ENCODE measurements at regions not wholly inside any gene's neighbourhood (a gene's known extent, or its start where the extent isn't known, plus 50 kb on each side); places are given as distances from the start of the nearest gene placed in this dataset.

DNA sequence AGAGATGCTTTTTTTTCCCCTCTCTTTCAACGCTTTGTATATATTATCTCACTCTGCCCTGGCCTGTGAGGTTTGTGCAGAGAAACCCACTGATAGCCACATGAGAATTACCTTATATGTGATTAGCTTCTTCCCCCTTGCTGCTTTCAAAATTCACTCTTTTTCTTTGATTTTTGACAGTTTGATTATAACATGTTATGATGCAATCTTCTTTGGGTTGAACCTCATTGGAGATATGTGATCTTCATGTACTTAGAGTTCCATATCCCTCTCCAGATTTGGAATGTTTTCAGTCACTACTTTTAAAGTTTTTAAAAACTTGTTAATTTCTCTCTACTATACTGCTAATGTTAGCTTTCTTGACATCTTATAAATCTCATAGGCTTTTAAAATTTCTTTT is 479.5 kb upstream of the AGA start:
- Histone ChIP-seq H3K36me3 (ENCODE audit: control insufficient read depth in 2 of 3, insufficient read depth in 3 of 3, low read length in 3 of 3) (no peaks in the 10 kb centered on the region), H3K27ac (ENCODE audit: low read depth in 2 of 2, low read length in 2 of 2) (no peak overlapping the region), H3K9me3 (ENCODE audit: control insufficient read depth in 2 of 3, insufficient read depth in 1 of 3, low read length in 3 of 3) (peaks cover 0 to 2% (median 0%) of the 10 kb centered on the region in 3 donors), H3K4me3 (ENCODE audit: low read length in 3 of 3) (no peak overlapping the region), H3K27me3 (ENCODE audit: control insufficient read depth, insufficient read depth, low read length) (no peaks in the 10 kb centered on the region), H3K4me1 (ENCODE audit: control insufficient read depth in 2 of 3, insufficient read depth in 2 of 3, low read depth in 1 of 3, low read length in 3 of 3) (no peaks in the 10 kb centered on the region), H3K9ac (ENCODE audit: low read length in 3 of 3) (no peak overlapping the region)
- intact Hi-C loops (cut with DNase I): no loop called here
- no peak for DNase-seq
- no peak for FAIRE-seq
- TF ChIP-seq, protein P1, sequence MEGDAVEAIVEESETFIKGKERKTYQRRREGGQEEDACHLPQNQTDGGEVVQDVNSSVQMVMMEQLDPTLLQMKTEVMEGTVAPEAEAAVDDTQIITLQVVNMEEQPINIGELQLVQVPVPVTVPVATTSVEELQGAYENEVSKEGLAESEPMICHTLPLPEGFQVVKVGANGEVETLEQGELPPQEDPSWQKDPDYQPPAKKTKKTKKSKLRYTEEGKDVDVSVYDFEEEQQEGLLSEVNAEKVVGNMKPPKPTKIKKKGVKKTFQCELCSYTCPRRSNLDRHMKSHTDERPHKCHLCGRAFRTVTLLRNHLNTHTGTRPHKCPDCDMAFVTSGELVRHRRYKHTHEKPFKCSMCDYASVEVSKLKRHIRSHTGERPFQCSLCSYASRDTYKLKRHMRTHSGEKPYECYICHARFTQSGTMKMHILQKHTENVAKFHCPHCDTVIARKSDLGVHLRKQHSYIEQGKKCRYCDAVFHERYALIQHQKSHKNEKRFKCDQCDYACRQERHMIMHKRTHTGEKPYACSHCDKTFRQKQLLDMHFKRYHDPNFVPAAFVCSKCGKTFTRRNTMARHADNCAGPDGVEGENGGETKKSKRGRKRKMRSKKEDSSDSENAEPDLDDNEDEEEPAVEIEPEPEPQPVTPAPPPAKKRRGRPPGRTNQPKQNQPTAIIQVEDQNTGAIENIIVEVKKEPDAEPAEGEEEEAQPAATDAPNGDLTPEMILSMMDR (IDR thresholded peaks at IDR 0.05; ENCODE audit: borderline replicate concordance, extremely low read depth, insufficient read depth): no peak

DNA sequence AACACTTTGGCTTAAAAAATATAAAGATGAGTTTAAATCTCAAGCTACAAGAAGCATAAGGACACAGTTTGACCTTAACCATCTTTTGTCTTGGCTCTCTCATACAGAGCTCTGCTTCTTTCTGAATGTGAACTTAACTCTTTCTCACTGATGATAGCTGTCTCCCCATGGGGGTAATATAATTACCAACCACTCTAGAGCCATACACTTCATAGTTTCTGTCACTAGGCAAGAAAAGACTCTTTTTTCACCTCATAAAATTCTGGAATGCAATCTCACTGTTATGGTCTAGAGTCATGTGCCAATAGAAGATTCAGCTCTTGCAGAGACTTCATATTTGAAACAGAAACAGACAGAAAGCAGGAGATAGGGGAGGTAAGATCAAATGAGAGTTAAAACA is 481.7 kb upstream of the AGA start:
- Histone ChIP-seq H3K4me3 (ENCODE audit: low read length in 3 of 3) (no peak overlapping the region), H3K36me3 (ENCODE audit: control insufficient read depth in 2 of 3, insufficient read depth in 3 of 3, low read length in 3 of 3) (no peaks in the 10 kb centered on the region), H3K4me1 (ENCODE audit: control insufficient read depth in 2 of 3, insufficient read depth in 2 of 3, low read depth in 1 of 3, low read length in 3 of 3) (no peaks in the 10 kb centered on the region), H3K9ac (ENCODE audit: low read length in 3 of 3) (no peak overlapping the region), H3K9me3 (ENCODE audit: control insufficient read depth in 2 of 3, insufficient read depth in 1 of 3, low read length in 3 of 3) (peaks cover 0 to 2% (median 0%) of the 10 kb centered on the region in 3 donors), H3K27ac (ENCODE audit: low read depth in 2 of 2, low read length in 2 of 2) (no peak overlapping the region), H3K27me3 (ENCODE audit: control insufficient read depth, insufficient read depth, low read length) (no peaks in the 10 kb centered on the region)
- DNase-seq (peak in 1 of 5 donors; percentile 2), FAIRE-seq (no peak)
- TF ChIP-seq, protein P1 (IDR thresholded peaks at IDR 0.05; ENCODE audit: borderline replicate concordance, extremely low read depth, insufficient read depth): no peak
- intact Hi-C loops (cut with DNase I): no loop called here

DNA sequence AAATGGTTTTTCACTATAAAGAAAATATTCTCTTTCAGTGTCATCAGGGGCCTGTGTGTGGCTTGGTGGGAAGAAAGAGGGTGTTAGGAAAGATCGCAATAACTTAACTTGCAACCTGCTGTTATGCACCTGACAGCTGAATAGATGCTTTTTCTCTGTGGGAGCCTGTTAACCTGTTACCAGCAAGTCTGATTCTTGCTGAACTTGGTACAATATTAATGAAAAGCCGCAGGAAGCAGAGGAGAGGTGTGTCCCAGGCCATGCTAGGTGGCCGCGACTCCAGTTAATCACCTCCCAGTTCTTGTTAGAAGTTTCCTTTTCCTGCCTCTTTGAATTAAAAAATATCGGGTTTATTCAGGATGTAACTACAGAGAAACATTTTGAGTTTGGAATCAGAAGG is 494.8 kb upstream of the AGA start:
- Histone ChIP-seq H3K4me1 (ENCODE audit: control insufficient read depth in 2 of 3, insufficient read depth in 2 of 3, low read depth in 1 of 3, low read length in 3 of 3) (no peaks in the 10 kb centered on the region), H3K27ac (ENCODE audit: low read depth in 2 of 2, low read length in 2 of 2) (no peak overlapping the region), H3K36me3 (ENCODE audit: control insufficient read depth in 2 of 3, insufficient read depth in 3 of 3, low read length in 3 of 3) (no peaks in the 10 kb centered on the region), H3K9me3 (ENCODE audit: control insufficient read depth in 2 of 3, insufficient read depth in 1 of 3, low read length in 3 of 3) (peaks cover 0 to 2% (median 0%) of the 10 kb centered on the region in 3 donors), H3K27me3 (ENCODE audit: control insufficient read depth, insufficient read depth, low read length) (no peaks in the 10 kb centered on the region), H3K9ac (ENCODE audit: low read length in 3 of 3) (no peak overlapping the region), H3K4me3 (ENCODE audit: low read length in 3 of 3) (no peak overlapping the region)
- intact Hi-C loops (cut with DNase I): no loop called here
- FAIRE-seq (no peak), DNase-seq (peak in 1 of 5 donors; percentile 32)
- TF ChIP-seq, protein P1 (IDR thresholded peaks at IDR 0.05; ENCODE audit: borderline replicate concordance, extremely low read depth, insufficient read depth): no peak

DNA sequence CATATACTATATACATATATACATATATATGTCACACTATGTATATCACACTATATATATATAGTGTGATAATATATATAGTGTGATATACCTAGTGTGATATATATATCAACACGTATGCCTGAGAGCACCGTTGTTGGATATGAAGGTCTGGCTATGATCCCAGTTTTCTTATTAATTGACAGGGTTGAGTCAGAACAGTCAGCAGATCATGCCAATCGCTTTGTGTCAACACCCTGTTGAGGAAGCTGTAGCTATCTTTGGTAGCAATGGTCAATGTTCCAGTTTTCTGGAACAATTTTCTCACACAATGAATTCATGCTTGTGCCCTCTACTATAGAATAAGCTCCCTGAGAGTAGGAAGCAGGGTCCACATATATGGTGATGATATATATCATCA is 496.0 kb upstream of the AGA start:
- TF ChIP-seq, protein P1 (IDR thresholded peaks at IDR 0.05; ENCODE audit: borderline replicate concordance, extremely low read depth, insufficient read depth): no peak
- DNase-seq (no peak), FAIRE-seq (no peak)
- Histone ChIP-seq H3K9ac (ENCODE audit: low read length in 3 of 3) (no peak overlapping the region), H3K4me1 (ENCODE audit: control insufficient read depth in 2 of 3, insufficient read depth in 2 of 3, low read depth in 1 of 3, low read length in 3 of 3) (no peaks in the 10 kb centered on the region), H3K27me3 (ENCODE audit: control insufficient read depth, insufficient read depth, low read length) (no peaks in the 10 kb centered on the region), H3K9me3 (ENCODE audit: control insufficient read depth in 2 of 3, insufficient read depth in 1 of 3, low read length in 3 of 3) (peaks cover 0 to 2% (median 0%) of the 10 kb centered on the region in 3 donors), H3K36me3 (ENCODE audit: control insufficient read depth in 2 of 3, insufficient read depth in 3 of 3, low read length in 3 of 3) (no peaks in the 10 kb centered on the region), H3K27ac (ENCODE audit: low read depth in 2 of 2, low read length in 2 of 2) (no peak overlapping the region), H3K4me3 (ENCODE audit: low read length in 3 of 3) (no peak overlapping the region)
- intact Hi-C loops (cut with DNase I): no loop called here

Measured in kidney (tissue), 13 donors.